Testis (tissue), 2 donors: ENCODE measurements at regions not wholly inside any gene's neighbourhood (a gene's known extent, or its start where the extent isn't known, plus 50 kb on each side); places are given as distances from the start of the nearest gene placed in this dataset.

ENCODE experiments used
- CTCF ChIP-seq, 3 experiments: fragments of 450-650 bp in 2 of 3; fragments of 200-600 bp in 1 of 3; sonication (generic) in 1 of 3; IDR thresholded peaks; one replicate each; pipeline ENCODE4 v1.5.1; 2016 to 2019; ENCODE audit warnings: antibody characterized with exemption in 3 of 3, mild to moderate bottlenecking in 2 of 3, moderate library complexity in 1 of 3
- POLR2A ChIP-seq: fragments of 450-650 bp; IDR thresholded peaks from one replicate; pipeline ENCODE4 v1.6.1; 2017; ENCODE audit warnings: antibody characterized with exemption, mild to moderate bottlenecking, moderate library complexity

- TF ChIP-seq CTCF (IDR thresholded peaks at IDR 0.05) (no peak), POLR2A (no peak)
Measured at GRCh38 chr5:114935490-114935889, 234.2 kb downstream of the TRIM36 start.
